SKM-1 (cell line): ENCODE measurements at regions not wholly inside any gene's neighbourhood (a gene's known extent, or its start where the extent isn't known, plus 50 kb on each side); places are given as distances from the start of the nearest gene placed in this dataset.

Experiments used
- DNase-seq: peaks from one replicate; lab custom pipeline; 2025; ENCODE audit not compliant: unreplicated experiment; lab: John Stamatoyannopoulos, UW

- DNase-seq = no peak
Observed at GRCh38 chr1:42096554-42096953, 56.7 kb upstream of the GUCA2B start.

- no peak for DNase-seq
Observed at GRCh38 chr1:42089246-42089645, 64.0 kb upstream of the GUCA2B start.

GRCh38 chr1:42086146-42086545 is 67.1 kb upstream of the GUCA2B start:
- no peak for DNase-seq

- DNase-seq = no peak
Observed at GRCh38 chr1:42085596-42085995, 67.6 kb upstream of the GUCA2B start.

GRCh38 chr1:42081475-42081874 is 71.7 kb upstream of the GUCA2B start:
- DNase-seq = no peak

GRCh38 chr1:42075179-42075578 is 78.0 kb upstream of the GUCA2B start:
- DNase-seq = no peak

- no peak for DNase-seq
Observed at GRCh38 chr1:42070996-42071395, 82.2 kb upstream of the GUCA2B start.

GRCh38 chr1:42057800-42058199 is 95.4 kb upstream of the GUCA2B start:
- no peak for DNase-seq

GRCh38 chr1:42056460-42056859 is 96.8 kb upstream of the GUCA2B start:
- DNase-seq = no peak

- no peak for DNase-seq
Observed at GRCh38 chr1:42055061-42055460, 98.1 kb upstream of the GUCA2B start.

- no peak for DNase-seq
Observed at GRCh38 chr1:42052072-42052699, 101.0 kb upstream of the GUCA2B start.

- DNase-seq = no peak
Observed at GRCh38 chr1:42047508-42047880, 105.7 kb upstream of the GUCA2B start.

- DNase-seq = no peak
Observed at GRCh38 chr1:42046761-42047507, 106.3 kb upstream of the GUCA2B start.

- no peak for DNase-seq
Observed at GRCh38 chr1:42044346-42044745, 108.9 kb upstream of the GUCA2B start.

- DNase-seq = no peak
Observed at GRCh38 chr1:42043811-42044210, 109.4 kb upstream of the GUCA2B start.

- no peak for DNase-seq
Observed at GRCh38 chr1:42043182-42043581, 110.0 kb upstream of the GUCA2B start.

GRCh38 chr1:42041031-42041430 is 112.2 kb upstream of the GUCA2B start:
- DNase-seq = no peak

GRCh38 chr1:42040159-42040558 is 113.1 kb upstream of the GUCA2B start:
- no peak for DNase-seq

- no peak for DNase-seq
Observed at GRCh38 chr1:42038261-42038660, 114.9 kb upstream of the GUCA2B start.

GRCh38 chr1:42037586-42037985 is 115.6 kb upstream of the GUCA2B start:
- DNase-seq = no peak

- DNase-seq = no peak
Observed at GRCh38 chr1:42037161-42037560, 116.0 kb upstream of the GUCA2B start.

- peak; percentile 78 for DNase-seq
Observed at GRCh38 chr1:42035830-42036604, 117.2 kb upstream of the GUCA2B start.
